GM06990 (cell line): ENCODE measurements at regions not wholly inside any gene's neighbourhood (a gene's known extent, or its start where the extent isn't known, plus 50 kb on each side); places are given as distances from the start of the nearest gene placed in this dataset.

ENCODE experiments used
- DNase-seq: peaks from one replicate; pipeline ENCODE4 v3.0.0-alpha.2; 2011; ENCODE audit not compliant: insufficient read length; ENCODE audit errors: extremely low read depth
- H3K27me3 ChIP-seq: replicated peaks from 2 replicates; pipeline ENCODE4 v1.6.0; 2011; ENCODE audit warnings: low read length; ENCODE audit not compliant: control insufficient read depth, insufficient read depth
- H3K36me3 ChIP-seq: 2 replicates; pipeline ENCODE4 v1.5.1; 2011; ENCODE audit warnings: low read length; ENCODE audit not compliant: control insufficient read depth, insufficient read depth
- H3K4me3 ChIP-seq: replicated peaks from 2 replicates; pipeline ENCODE4 v1.5.1; 2011; ENCODE audit warnings: low read depth, mild to moderate bottlenecking, control low read depth, low read length
- TF ChIP-seq, protein P1 (sequence below): IDR thresholded peaks from 2 replicates; pipeline ENCODE4 v1.5.1; 2011; ENCODE audit warnings: low read length, control low read depth, mild to moderate bottlenecking, inconsistent platforms; ENCODE audit not compliant: insufficient read depth, poor library complexity, severe bottlenecking

DNA sequence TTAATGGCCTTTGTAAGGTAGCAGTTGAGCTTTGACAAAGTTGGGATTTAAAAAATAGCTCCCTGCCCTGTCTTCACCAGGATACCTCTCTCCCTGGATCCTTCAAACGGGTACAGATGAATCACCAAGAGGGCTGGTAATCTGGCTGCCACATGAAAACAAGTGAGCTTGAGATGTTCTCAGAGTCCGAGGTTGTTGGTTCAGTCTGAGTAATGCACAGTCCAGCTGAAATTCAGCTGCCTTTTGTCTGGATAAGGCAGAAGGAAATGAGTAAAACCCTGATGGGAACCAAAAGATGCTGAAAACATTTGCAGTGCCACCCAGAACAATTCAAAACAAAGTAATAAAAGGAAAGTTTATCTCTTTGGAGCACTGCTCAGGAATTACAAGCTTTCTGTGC lies 86.8 kb downstream of the GJA1 start:
- H3K36me3 ChIP-seq: no peaks in the 10 kb centered on the region
- DNase-seq: no peak
- no peak overlapping the region for H3K4me3 ChIP-seq

DNA sequence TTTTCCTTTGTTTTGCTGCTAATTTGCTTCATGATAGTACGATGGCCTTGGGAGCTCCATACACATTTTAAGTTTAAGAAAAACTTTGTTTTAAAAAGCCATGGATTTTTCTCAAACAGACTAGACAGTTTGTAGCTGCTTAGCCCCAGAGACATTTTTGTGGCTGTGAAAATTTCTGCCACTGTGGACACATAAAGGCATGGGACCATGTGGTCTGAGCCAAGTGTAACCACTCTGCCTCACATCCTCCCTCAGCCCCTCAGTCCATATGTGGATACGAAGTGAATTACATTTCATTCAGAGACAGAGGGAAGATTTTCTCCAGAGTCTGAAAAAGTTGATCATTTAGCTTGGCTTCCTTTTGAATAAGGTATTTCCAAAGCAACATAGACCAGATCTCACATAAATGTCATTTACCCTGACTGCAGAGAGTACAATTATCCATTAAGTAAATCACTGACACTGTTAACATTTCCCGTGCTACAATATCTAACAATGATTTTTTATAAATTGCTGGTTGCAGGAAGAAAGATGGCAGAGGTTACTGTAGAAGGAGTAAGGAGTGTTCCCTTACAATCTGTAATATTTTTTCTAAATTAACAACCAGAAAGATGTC lies 87.4 kb downstream of the GJA1 start:
- H3K27me3 ChIP-seq: no peaks in the 10 kb centered on the region
- no peak overlapping the region for H3K4me3 ChIP-seq
- DNase-seq: no peak
- H3K36me3 ChIP-seq: no peaks in the 10 kb centered on the region
- TF ChIP-seq, protein P1, sequence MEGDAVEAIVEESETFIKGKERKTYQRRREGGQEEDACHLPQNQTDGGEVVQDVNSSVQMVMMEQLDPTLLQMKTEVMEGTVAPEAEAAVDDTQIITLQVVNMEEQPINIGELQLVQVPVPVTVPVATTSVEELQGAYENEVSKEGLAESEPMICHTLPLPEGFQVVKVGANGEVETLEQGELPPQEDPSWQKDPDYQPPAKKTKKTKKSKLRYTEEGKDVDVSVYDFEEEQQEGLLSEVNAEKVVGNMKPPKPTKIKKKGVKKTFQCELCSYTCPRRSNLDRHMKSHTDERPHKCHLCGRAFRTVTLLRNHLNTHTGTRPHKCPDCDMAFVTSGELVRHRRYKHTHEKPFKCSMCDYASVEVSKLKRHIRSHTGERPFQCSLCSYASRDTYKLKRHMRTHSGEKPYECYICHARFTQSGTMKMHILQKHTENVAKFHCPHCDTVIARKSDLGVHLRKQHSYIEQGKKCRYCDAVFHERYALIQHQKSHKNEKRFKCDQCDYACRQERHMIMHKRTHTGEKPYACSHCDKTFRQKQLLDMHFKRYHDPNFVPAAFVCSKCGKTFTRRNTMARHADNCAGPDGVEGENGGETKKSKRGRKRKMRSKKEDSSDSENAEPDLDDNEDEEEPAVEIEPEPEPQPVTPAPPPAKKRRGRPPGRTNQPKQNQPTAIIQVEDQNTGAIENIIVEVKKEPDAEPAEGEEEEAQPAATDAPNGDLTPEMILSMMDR: no peak

More for the DNA sequence above, 86.8 kb downstream of the GJA1 start:
- no peaks in the 10 kb centered on the region for H3K27me3 ChIP-seq
- TF ChIP-seq, protein P1: no peak

DNA sequence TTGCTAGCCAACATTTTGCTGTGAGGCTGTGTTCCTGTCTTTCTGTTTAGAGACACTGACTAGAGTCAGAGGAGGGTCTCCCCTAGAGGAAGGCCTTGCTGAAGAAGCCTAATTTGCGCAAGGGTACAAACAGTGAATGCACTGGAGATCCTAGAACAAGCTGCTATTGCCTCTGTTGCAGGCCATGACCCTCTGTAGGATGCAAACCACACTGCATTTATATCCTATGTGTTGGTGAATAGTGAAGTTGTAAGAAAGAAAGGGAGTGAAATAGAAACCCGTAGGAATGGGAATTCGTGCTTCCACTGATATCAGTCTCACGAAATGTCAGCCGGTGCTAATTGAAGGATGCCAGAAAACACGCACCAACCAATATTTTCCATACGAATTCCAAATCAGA lies 88.2 kb downstream of the GJA1 start:
- H3K27me3 ChIP-seq: no peaks in the 10 kb centered on the region
- H3K4me3 ChIP-seq: no peak overlapping the region
- no peaks in the 10 kb centered on the region for H3K36me3 ChIP-seq
- no peak for DNase-seq
- TF ChIP-seq, protein P1: no peak

DNA sequence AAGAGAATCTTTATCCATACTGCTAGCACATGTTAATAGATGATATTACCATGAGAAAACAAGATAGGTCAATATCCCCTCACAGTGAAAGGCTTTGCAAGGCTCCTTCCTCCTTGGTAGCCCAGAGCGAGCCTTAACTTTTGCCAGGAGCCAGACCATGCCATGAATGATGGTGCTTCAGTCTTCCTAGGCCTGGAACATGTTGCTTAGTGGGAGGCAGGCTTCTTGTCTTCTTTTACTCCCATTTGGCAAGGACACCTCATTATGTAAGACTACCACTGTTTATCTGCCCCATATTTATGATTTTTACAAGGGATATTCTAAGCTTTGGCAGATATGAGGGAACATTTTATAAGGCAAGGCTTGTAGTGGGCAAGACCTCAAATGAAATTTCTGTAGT lies 90.8 kb downstream of the GJA1 start:
- DNase-seq: no peak
- Histone ChIP-seq H3K27me3 (no peaks in the 10 kb centered on the region), H3K36me3 (no peaks in the 10 kb centered on the region), H3K4me3 (no peak overlapping the region)
- TF ChIP-seq, protein P1: no peak

DNA sequence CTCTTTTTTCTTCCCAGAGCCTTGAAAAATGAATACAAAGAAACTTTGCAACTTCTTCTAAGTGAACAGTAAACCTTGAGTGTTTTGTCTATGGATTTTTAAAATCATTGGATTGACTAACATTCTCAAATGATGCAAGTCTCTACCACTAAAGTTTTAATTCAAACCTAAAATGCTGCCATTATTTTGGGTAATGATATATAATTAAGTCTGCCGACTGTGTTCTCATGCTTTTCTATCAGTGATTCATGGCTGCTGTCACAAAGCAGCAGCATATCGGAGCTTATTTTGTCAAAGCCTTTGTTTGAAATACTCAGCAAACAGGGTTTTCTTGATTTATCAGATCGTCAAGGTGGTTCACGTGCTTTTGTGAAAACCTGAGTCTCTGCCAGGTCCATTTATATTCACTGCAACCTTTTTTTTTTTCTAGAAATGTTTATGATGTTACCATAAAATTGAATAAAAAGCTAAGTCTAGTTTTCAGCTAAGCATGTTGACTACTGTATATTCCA lies 96.3 kb downstream of the GJA1 start:
- no peak for DNase-seq
- Histone ChIP-seq H3K36me3 (no peaks in the 10 kb centered on the region), H3K27me3 (no peaks in the 10 kb centered on the region), H3K4me3 (no peak overlapping the region)
- TF ChIP-seq, protein P1: no peak
